Hematopoietic multipotent progenitor cell treated with erythropoietin and hydrocortisone succinate and interleukin-3 and kit ligand, for 15 days (in vitro differentiated cells): ENCODE measurements at regions not wholly inside any gene's neighbourhood (a gene's known extent, or its start where the extent isn't known, plus 50 kb on each side); places are given as distances from the start of the nearest gene placed in this dataset.
"Not testable (repeated sequence)": the region's sequence is repeated elsewhere in the genome, so short reads cannot be mapped to it uniquely, and the experiment has no call there.

ENCODE experiments used
- DNase-seq: peaks from one replicate; pipeline ENCODE4 v3.0.0-alpha.2; 2015; ENCODE audit warnings: low spot score

DNA sequence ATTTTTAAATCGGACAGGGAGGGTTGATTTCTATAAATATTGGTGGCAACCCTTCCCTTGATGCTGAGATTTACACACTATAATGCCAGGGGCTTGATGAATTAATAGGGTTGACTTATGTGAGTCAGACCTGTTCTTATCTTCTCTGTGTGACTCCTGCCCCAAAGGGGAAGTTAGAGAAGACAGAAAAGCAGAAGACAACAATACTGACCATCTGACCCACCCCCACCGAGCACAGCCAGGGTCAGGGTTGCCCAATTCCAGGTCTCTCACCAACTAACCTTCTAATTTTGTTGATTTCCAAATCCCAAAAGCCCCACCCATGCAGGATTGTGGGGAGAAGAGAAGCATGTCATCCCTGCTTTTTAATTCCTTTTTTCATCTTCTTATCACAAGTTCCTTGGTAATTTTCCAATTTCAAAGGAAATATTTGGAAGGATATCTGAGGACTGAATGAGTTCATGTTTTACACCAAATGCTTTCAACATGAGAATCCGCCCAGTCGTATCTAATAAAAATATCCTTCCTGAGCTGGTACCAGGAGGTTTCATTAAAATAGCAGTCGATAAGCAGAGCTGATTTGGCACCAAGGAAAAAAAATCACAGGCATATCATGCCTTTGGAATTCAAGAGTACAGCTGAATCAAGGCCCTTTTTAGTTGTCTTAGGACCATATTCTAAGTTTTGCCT is 603.4 kb upstream of the CDH11 start:
- DNase-seq = no peak

DNA sequence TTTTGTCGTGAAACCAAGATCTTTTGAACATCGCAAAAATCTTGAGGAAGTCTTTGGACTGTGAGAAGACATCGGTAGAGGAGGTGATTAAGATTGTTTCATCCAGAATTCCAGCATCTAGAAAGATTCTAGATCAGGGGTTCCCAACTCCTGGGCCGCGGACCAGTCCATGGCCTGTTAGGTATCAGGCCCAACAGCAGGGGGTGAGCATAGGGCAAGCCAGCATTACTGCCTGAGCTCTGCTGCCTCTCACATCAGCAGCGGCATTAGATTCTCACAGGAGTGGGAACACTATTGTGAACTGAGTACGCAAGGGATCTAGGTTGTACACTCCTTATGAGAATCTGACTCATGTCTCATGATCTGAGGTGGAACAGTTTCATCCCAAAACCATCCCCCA is 600.6 kb upstream of the CDH11 start:
- DNase-seq = no peak

DNA sequence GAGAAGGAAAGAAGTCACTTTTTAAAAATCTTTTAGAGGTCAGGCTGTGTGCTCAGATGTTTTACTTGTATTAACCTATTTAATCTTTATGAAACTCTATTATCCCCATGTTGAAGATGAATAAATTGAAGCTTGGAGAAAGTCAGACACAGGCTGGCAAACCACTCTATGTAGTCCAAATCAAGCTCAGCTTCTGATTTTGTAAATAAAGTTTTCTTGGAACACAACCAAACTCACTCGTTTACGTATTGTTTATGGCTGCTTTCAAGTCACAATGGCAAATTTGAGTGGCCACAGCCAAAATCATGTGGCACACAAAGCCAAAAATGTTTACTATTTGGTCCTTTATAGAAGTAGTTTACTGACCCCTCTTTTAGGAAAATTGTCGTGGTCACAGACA is 596.0 kb upstream of the CDH11 start:
- DNase-seq = no peak

DNA sequence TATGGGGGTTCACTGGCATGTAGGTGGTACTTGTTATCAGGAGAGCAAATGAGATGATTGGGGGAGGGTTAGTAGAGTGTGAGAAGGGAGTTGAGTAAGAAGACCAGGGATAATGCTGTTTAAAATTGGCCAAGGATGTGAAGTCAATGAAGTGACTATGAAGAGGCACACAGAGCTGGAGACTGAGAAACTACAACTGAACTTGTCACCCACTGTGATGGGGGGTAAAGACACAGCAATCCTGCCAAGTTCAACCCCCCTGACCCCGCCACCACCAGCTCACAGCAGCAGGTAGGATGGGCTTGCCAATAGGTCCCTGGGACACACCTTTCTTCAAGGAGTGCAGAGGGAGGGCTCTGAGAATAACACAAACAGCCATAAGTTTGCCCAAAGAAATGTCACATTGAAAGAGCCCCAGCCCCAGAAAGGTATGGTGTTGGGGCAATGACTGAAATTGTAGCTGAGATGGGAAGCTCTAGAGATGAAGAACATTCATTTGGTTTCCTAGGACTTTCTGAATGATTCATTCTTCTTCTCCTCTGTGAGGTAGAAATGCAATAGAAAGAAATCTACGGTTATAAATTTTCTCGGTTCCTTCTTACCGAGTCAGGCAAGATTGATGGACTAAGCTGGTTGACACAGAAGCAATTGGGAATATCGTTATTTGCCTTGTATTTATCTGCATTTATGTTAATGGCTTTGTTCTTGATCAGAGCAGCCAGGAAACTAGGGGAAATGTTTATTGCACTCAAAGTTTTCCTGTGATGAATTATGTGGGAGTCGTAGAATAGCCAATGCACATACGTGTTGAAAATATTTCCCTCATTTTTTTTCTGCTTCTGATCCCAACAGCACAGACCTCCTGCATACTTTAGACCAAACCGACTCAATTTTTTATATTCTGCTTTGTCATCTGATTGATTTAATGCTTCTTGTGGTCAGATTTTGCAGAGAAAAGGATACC is 595.2 kb upstream of the CDH11 start:
- no peak for DNase-seq

DNA sequence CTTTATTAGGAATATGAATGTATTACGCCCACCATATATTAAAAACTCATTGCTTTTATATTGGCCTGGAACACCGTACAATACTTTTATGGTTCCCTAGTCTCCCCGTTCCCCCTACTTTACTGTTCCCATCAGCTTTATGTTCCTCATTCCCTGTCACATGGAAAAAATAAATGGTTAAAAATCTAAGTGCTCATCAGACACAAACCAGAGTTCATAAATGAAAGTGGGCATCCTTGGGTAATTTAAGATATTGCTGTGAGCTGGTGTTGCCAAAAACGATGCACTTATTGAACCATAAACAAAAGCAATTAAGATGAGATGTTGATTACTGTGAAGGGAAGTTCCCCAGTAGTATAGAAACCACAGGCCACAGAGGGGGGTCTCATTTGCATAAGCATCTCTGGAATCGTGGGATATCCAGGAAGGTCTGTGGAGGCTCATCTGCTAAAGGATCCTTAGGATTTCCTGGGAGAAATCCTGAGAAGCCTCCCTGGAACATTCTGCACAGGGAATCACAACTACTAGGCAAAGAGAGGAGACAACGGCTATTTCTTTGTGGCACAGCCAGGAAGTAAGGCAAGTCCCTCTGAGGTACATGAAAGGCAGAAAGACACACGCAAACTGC is 591.4 kb upstream of the CDH11 start:
- no peak for DNase-seq

DNA sequence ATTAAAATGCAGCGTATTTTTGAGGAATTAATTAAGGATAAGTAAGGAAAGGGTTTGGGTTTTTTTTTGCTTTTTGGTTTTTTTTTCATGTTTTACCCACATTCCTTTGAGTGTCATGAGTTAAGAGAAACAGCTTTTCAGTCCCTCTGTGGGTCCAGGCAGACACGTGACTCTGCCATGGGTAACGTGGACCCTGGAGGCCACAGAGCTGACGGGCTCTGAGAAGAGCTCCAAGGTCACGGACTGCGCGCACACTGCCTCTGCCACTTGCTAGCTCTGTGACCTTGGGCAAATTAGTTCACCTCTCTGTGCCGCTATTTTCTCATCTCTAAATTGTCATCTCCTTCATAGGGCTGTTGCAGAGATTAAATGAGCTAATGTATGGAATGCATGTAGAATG is 588.2 kb upstream of the CDH11 start:
- no peak for DNase-seq

DNA sequence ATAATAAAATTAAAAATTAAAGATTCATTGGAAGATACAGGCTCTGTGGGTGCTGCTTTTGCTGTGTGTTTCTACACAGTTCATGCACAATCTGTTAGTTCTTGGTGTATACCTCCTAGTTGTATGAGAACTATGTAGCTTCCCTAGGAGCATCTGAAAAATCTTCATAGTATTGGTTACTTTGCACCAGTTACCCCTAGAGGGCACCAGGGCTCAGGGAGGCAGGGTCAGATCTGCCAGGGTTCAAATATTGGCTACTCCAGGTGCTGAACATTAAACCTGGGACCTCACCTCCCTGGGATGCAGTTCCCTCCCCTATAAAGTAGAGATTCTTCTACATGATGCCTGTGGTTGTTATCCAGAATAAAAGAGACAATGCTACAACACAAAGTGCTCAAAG is 583.0 kb upstream of the CDH11 start:
- no peak for DNase-seq

DNA sequence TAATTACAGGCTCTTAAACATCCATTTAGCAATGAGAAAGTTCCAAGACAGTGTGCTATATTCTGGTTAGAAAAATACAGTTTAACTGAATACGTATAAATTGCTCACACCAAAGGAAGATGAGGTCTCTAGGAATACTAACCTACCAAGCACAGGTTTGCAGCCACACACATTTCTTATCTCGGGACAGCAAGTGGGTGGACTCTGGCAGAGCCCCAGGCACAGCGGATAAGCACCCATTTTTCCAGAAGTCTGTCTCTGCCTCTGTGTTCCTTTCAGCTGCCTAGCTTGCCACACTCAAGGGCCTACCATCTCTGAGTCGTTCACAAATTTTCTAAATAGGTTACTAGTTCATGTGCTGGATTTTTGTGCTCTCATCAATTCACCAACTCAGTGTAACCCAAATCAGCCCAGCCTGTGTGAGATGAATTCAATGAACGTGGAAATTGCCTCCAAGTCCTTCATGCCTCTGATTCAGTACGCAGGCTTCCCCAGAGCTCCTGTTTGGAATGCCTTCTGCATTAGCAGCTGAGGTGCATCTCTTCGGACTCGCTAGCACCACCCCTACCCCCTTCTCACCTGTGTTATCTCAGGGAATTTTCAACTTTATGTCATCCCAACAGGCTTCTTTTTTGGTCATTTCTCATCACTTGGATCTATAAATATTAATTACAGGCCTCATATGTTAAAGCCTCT is 581.0 kb upstream of the CDH11 start:
- no peak for DNase-seq

- no peak for DNase-seq
These were observed 578.7 kb upstream of the CDH11 start for GRCh38 chr16:65700596-65700995.

- DNase-seq = no peak
These were observed 577.0 kb upstream of the CDH11 start for GRCh38 chr16:65698791-65699321.

DNA sequence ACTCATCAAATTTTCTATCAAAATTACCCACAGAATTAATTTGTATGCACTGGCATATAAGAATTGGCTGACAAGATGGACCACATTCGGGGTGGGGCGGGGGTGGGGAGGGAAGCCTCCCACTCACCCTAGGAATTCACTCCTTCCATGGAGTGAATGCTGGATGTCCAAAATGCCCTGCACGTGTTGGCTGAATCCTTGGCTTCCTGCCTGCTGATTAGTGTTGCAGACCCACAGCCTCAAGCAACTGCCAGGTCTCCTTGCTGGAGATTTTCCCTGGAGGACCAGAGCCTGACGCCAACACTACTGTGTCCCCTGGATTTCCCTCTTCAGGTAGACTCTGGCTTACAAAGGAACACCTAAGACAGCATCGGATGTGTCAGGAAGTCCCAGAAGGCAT is 575.7 kb upstream of the CDH11 start:
- DNase-seq = no peak

DNA sequence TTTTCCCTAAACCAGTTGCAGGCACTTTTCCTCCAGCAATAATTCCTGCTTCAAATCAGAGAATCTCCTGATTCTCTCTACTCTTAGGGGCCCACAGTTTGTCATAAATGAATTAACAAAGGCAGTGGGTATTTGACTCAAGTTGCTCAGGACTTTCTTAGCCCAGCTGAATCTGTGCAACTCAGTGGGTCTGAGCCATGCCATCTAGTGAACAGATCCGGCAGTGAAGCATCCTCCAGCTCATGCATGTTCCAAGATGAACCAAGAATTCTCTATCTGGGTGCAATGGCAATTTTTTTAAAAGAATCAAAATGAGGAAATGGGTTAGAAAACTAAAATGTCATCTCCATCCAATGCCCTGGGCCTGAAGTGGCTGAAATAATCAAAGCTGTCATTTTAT is 575.2 kb upstream of the CDH11 start:
- DNase-seq = no peak

DNA sequence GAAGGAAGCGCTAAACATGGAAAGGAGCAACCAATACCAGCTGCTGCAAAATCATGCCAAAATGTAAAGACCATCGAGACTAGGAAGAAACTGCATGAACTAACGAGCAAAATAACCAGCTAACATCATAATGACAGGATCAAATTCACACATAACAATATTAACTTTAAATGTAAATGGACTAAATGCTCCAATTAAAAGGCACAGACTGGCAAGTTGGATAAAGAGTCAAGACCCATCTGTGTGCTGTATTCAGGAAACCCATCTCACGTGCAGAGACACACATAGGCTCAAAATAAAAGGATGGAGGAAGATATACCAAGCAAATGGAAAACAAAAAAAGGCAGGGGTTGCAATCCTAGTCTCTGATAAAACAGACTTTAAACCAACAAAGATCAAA is 570.0 kb upstream of the CDH11 start:
- not testable (repeated sequence) for DNase-seq

GRCh38 chr16:65689726-65690125 is 567.9 kb upstream of the CDH11 start:
- DNase-seq = no peak

- DNase-seq = no peak
These were observed 566.4 kb upstream of the CDH11 start for GRCh38 chr16:65688301-65688700.

GRCh38 chr16:65684230-65684629 is 562.4 kb upstream of the CDH11 start:
- DNase-seq = no peak

- DNase-seq = no peak
These were observed 559.5 kb upstream of the CDH11 start for GRCh38 chr16:65681406-65681805.

GRCh38 chr16:65679785-65680184 is 557.9 kb upstream of the CDH11 start:
- DNase-seq = no peak

GRCh38 chr16:65675161-65675560 is 553.3 kb upstream of the CDH11 start:
- DNase-seq = no peak

DNA sequence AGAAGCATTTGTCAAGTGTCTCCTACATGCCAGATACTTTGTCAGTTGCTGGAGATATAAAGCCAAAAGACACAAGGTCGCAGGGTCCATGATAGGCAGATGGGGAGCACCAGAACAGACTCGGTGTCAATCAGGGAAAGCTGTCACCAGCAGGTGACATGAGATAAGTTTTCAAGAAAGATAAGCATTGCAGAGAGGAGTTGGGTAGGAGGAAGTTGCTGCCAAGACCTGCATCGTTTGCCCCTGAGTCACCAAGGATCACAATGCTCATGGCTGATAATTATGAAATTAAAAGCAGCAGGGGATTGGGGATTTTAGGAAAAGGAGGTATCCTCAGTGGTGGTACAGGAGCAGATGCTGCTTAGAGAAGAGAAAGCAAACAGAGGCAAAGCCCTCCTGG is 551.1 kb upstream of the CDH11 start:
- no peak for DNase-seq

DNA sequence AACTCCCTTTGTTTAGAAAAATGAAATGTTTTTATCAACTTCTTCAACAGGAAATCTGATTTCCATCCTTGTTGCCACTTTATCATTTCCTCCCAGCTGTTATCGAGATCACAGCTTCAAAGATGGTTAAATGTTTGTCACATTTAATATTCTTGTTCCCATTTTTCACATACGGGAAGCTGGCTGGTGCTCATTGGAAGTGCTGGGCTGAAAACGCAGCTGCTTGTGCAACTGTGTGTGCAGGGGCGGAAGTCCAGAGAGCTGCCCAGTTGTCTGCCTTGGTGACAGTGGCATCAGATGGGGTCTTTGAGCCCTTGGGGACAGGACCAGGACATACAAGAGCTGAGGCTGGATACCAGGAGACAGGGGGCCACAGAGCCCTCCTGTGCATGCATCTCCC is 549.2 kb upstream of the CDH11 start:
- no peak for DNase-seq

GRCh38 chr16:65668064-65668595 is 546.3 kb upstream of the CDH11 start:
- no peak for DNase-seq
